ENCODE measurements at regions not wholly inside any gene's neighbourhood (a gene's known extent, or its start where the extent isn't known, plus 50 kb on each side); places are given as distances from the start of the nearest gene placed in this dataset.

DNA sequence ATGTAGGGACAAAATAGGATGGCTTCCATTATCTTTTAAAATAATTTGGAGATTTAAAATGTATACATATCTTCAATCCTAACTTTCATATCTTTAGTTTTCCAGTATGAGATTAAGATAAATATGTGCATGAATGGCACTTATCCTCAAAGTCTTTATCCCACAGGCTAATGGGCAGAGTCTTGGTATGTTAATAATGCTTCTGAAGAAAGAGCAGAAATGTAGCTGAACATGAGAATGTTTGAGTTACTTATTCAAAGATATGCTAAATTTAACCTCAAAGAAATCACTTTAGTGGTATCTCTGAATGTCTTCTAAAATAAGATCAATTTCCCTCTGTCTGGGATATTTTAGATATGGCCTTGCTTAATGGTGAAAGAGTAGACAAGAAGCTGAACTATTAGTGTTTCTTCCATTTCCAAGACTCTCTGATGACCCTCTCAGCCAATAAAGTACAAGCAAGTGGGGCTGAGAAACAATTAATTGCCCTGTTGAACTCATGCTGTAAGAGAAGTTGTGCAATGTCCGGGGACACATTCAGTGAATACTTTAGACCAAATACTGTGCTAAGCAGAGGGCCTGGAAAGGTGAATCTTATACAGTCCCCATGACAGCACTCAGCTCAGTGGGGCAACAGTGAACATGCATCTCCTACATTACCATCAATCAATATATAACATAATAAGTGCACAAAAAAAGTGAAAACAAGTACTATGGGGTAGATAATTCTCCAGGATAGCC, 50.0 kb upstream of the ADAMTSL1 start:
- TF ChIP-seq, protein P1, sequence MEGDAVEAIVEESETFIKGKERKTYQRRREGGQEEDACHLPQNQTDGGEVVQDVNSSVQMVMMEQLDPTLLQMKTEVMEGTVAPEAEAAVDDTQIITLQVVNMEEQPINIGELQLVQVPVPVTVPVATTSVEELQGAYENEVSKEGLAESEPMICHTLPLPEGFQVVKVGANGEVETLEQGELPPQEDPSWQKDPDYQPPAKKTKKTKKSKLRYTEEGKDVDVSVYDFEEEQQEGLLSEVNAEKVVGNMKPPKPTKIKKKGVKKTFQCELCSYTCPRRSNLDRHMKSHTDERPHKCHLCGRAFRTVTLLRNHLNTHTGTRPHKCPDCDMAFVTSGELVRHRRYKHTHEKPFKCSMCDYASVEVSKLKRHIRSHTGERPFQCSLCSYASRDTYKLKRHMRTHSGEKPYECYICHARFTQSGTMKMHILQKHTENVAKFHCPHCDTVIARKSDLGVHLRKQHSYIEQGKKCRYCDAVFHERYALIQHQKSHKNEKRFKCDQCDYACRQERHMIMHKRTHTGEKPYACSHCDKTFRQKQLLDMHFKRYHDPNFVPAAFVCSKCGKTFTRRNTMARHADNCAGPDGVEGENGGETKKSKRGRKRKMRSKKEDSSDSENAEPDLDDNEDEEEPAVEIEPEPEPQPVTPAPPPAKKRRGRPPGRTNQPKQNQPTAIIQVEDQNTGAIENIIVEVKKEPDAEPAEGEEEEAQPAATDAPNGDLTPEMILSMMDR (IDR thresholded peaks at IDR 0.05; ENCODE audit: insufficient read depth, low read length, poor library complexity, severe bottlenecking): no peak
- TF ChIP-seq EZH2phosphoT487 (conservative IDR thresholded peaks at IDR 0.05; ENCODE audit: low read length): no peak

All from SU-DHL-6 (cell line).